ENCODE measurements at regions not wholly inside any gene's neighbourhood (a gene's known extent, or its start where the extent isn't known, plus 50 kb on each side); places are given as distances from the start of the nearest gene placed in this dataset.

DNA sequence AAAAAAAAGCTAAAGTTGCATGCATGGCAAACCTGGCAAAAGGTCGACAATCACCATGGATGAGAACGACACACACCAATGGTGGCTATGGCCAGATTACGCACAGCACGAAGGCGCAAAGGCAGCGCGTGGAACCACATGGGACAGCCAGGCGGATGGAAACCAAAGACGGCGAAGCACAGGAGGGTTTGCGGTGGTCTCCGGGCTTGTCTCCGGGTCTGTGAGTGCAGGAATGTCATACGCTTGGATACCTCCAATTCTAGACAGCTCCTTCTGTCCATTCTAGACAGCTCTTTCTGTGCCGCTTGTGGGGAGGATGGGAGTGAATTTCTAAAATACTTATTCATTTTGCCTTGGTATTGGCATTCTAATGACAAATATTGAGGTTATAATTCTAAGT lies 685.4 kb downstream of the BRD1 start:
- H3K9me3 ChIP-seq (ENCODE audit: low read length) = no peaks in the 10 kb centered on the region
- FAIRE-seq (no peak), ATAC-seq (no peak), DNase-seq (ENCODE audit: low spot score) (no peak)
- no peaks in the 10 kb centered on the region for H3K79me2 ChIP-seq (ENCODE audit: insufficient read depth, low read length)
- no peak overlapping the region for H3K4me3 ChIP-seq (replicated peaks in 1 of 3; ENCODE audit: insufficient read depth in 1 of 3, low read depth in 2 of 3, low read length in 3 of 3)
- no peaks in the 10 kb centered on the region for H4K20me1 ChIP-seq (ENCODE audit: insufficient read depth, low read length)
- no TSS peak for BruUV-seq (replicated peaks)
- no peak overlapping the region for H2AFZ ChIP-seq (ENCODE audit: low read length)
- 67% methylated on average over 15 of the region's 15 CpGs for WGBS (ENCODE audit: low lambda C conversion rate)
- ChIA-PET POLR2A (no interaction called here), CTCF (ENCODE audit: low intra/inter-chr PET ratio, low total read pairs) (no interaction called here)
- intact Hi-C loops (cut with micrococcal nuclease; ENCODE audit: unreplicated experiment) (no loop called here), in situ Hi-C loops (cut with HindIII; ENCODE audit: extremely low pct_ligation_motif_present, low pct_unique_long_range_greater_than_20kb) (no loop called here)
- no peaks in the 10 kb centered on the region for H3K4me1 ChIP-seq (ENCODE audit: insufficient read depth, low read length)
- TF ChIP-seq, protein P1, sequence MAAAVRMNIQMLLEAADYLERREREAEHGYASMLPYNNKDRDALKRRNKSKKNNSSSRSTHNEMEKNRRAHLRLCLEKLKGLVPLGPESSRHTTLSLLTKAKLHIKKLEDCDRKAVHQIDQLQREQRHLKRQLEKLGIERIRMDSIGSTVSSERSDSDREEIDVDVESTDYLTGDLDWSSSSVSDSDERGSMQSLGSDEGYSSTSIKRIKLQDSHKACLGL (CRISPR knock-in tag; IDR thresholded peaks at IDR 0.05) = no peak
- no peak for TF ChIP-seq MYC (CRISPR knock-in tag; IDR thresholded peaks at IDR 0.05; ENCODE audit: borderline replicate concordance)
- TF ChIP-seq, protein P2, sequence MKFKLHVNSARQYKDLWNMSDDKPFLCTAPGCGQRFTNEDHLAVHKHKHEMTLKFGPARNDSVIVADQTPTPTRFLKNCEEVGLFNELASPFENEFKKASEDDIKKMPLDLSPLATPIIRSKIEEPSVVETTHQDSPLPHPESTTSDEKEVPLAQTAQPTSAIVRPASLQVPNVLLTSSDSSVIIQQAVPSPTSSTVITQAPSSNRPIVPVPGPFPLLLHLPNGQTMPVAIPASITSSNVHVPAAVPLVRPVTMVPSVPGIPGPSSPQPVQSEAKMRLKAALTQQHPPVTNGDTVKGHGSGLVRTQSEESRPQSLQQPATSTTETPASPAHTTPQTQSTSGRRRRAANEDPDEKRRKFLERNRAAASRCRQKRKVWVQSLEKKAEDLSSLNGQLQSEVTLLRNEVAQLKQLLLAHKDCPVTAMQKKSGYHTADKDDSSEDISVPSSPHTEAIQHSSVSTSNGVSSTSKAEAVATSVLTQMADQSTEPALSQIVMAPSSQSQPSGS (CRISPR knock-in tag; IDR thresholded peaks at IDR 0.05) = no peak
- TF ChIP-seq NR1H2 (CRISPR knock-in tag; IDR thresholded peaks at IDR 0.05; ENCODE audit: borderline replicate concordance, low read depth) = no peak
- no peak for TF ChIP-seq PHF8 (CRISPR knock-in tag; IDR thresholded peaks at IDR 0.05)
- no peak for TF ChIP-seq CCAR2 (optimal IDR thresholded peaks at IDR 0.05; ENCODE audit: low read depth, low read length)
- TF ChIP-seq POLR2A (IDR thresholded peaks at IDR 0.05; ENCODE audit: insufficient read depth in 1 of 2, low read depth in 2 of 2, low read length in 2 of 2) = no peak
- TF ChIP-seq ZNF75D (CRISPR knock-in tag; IDR thresholded peaks at IDR 0.05; ENCODE audit: borderline replicate concordance) = no peak
- TF ChIP-seq U2AF1 (optimal IDR thresholded peaks at IDR 0.05; ENCODE audit: low read depth, low read length) = no peak
- TF ChIP-seq TOPORS (CRISPR knock-in tag; IDR thresholded peaks at IDR 0.05) = no peak
- H3K27me3 ChIP-seq (ENCODE audit: control insufficient read depth in 1 of 2, insufficient read depth in 2 of 2, low read length in 2 of 2) = peaks cover 0 to 35% of the 10 kb centered on the region in 2 experiments; a peak in 3 of 5 replicates
- H3K36me3 ChIP-seq (replicated peaks in 1 of 2; ENCODE audit: control insufficient read depth in 1 of 2, insufficient read depth in 2 of 2, low read length in 2 of 2) = no peaks in the 10 kb centered on the region
- no peak overlapping the region for H3K4me2 ChIP-seq (ENCODE audit: low read depth, low read length)
- no peak overlapping the region for H3K27ac ChIP-seq (ENCODE audit: extremely low read length, insufficient read depth, low read length)
- no peak overlapping the region for H3K9ac ChIP-seq (ENCODE audit: insufficient read depth, low read depth, low read length)

Measured in HepG2 (cell line).